Panc1 (cell line): ENCODE measurements at regions not wholly inside any gene's neighbourhood (a gene's known extent, or its start where the extent isn't known, plus 50 kb on each side); places are given as distances from the start of the nearest gene placed in this dataset.
"Not testable (repeated sequence)": the region's sequence is repeated elsewhere in the genome, so short reads cannot be mapped to it uniquely, and the experiment has no call there.

Experiments used
- ATAC-seq: fragments of 200-7000 bp; cut with Tn5 transposase; 2 replicates; pipeline ENCODE4 v1.9.1; 2020; ENCODE audit warnings: mild to moderate bottlenecking, moderate library complexity
- BruUV-seq: library from RNA; stranded (reverse); fragments of 400-500 nt; replicated peaks from 2 replicates; lab custom pipeline; 2021; lab: Mats Ljungman, UMichigan
- CTCF ChIA-PET: fragments of 300-600 bp; sonication (Branson Sonifier 250); formaldehyde crosslinking; loops from one replicate; lab custom pipeline; 2022; ENCODE audit warnings: antibody characterized with exemption; lab: Charles Lee
- POLR2A ChIA-PET: fragments of 300-600 bp; sonication (Branson Sonifier 250); formaldehyde crosslinking; loops from one replicate; lab custom pipeline; 2022; ENCODE audit warnings: antibody characterized with exemption; lab: Charles Lee
- DNase-seq: peaks from one replicate; pipeline ENCODE4 v3.0.0-alpha.2; 2010; ENCODE audit warnings: low read depth, low spot score
- H3K27ac ChIP-seq: 2 replicates; pipeline ENCODE4 v1.5.1; 2011; ENCODE audit warnings: mild to moderate bottlenecking, low read length, inconsistent platforms
- H3K27me3 ChIP-seq: fragments of 200-500 bp; sonication (Bioruptor generic); 2 replicates; pipeline ENCODE4 v1.6.0; 2014; ENCODE audit warnings: low read length, inconsistent platforms; ENCODE audit not compliant: control insufficient read depth, insufficient read depth
- H3K36me3 ChIP-seq: fragments of 200-500 bp; sonication (Bioruptor generic); 2 replicates; pipeline ENCODE4 v1.5.1; 2014; ENCODE audit warnings: inconsistent platforms, mild to moderate bottlenecking, low read length, moderate library complexity; ENCODE audit not compliant: control insufficient read depth, insufficient read depth
- H3K4me1 ChIP-seq: 2 replicates; pipeline ENCODE4 v1.5.1; 2011; ENCODE audit warnings: inconsistent platforms, mild to moderate bottlenecking, low read length, moderate library complexity; ENCODE audit not compliant: control insufficient read depth, insufficient read depth
- H3K4me3 ChIP-seq, 2 experiments: 2 replicates each; pipeline ENCODE4 v1.5.1; 2011 to 2012; ENCODE audit warnings: low read depth in 2 of 2, low read length in 2 of 2, mild to moderate bottlenecking in 2 of 2, inconsistent platforms in 1 of 2, moderate library complexity in 1 of 2
- H3K9me3 ChIP-seq: fragments of 200-500 bp; sonication (Bioruptor generic); 2 replicates; pipeline ENCODE4 v1.5.1; 2014; ENCODE audit warnings: low read depth, mild to moderate bottlenecking, inconsistent platforms, low read length, moderate library complexity; ENCODE audit not compliant: control insufficient read depth, insufficient read depth
- POLR2AphosphoS5 ChIP-seq: IDR thresholded peaks from 2 replicates; pipeline ENCODE4 v1.6.1; 2012; ENCODE audit warnings: mild to moderate bottlenecking, low read depth, low read length, moderate library complexity
- SIN3A ChIP-seq: IDR thresholded peaks from 2 replicates; pipeline ENCODE4 v1.6.1; 2012; ENCODE audit warnings: low read depth, mild to moderate bottlenecking, low read length, moderate library complexity, borderline replicate concordance; ENCODE audit not compliant: insufficient read depth
- TCF7L2 ChIP-seq: IDR thresholded peaks from 2 replicates; pipeline ENCODE4 v1.6.1; 2011; ENCODE audit warnings: mild to moderate bottlenecking, low read depth, low read length, inconsistent platforms
- in situ Hi-C: cut with HindIII; loops from 2 replicates; pipeline ENCODE4 v1.10.0; 2016; ENCODE audit warnings: low sequenced_read_pairs, low pct_unique_long_range_greater_than_20kb
- intact Hi-C: fragments of 100-400 bp; cut with micrococcal nuclease; formaldehyde crosslinking; loops from one replicate; pipeline ENCODE4 v1.10.0; 2022; ENCODE audit not compliant: unreplicated experiment
- TF ChIP-seq, protein P1 (sequence below): fragments of 450-650 bp; IDR thresholded peaks from 2 replicates; pipeline ENCODE4 v1.5.1; 2017; ENCODE audit warnings: mild to moderate bottlenecking
- TF ChIP-seq, protein P2 (sequence below), 2 experiments: IDR thresholded peaks; 2 replicates each; pipeline ENCODE4 v1.6.1; 2011 to 2012; ENCODE audit warnings: low read depth in 2 of 2, control low read depth in 1 of 2, low read length in 1 of 2, mild to moderate bottlenecking in 1 of 2, moderate library complexity in 1 of 2; ENCODE audit not compliant: insufficient read depth in 1 of 2

GRCh38 chrX:142861557-142861956, 164.2 kb upstream of the SPANXN4 start:
- Histone ChIP-seq H3K27me3 (no peaks in the 10 kb centered on the region), H3K4me1 (no peaks in the 10 kb centered on the region), H3K9me3 (no peaks in the 10 kb centered on the region), H3K27ac (no peak overlapping the region), H3K36me3 (no peaks in the 10 kb centered on the region), H3K4me3 (no peak overlapping the region)
- TF ChIP-seq, protein P1, sequence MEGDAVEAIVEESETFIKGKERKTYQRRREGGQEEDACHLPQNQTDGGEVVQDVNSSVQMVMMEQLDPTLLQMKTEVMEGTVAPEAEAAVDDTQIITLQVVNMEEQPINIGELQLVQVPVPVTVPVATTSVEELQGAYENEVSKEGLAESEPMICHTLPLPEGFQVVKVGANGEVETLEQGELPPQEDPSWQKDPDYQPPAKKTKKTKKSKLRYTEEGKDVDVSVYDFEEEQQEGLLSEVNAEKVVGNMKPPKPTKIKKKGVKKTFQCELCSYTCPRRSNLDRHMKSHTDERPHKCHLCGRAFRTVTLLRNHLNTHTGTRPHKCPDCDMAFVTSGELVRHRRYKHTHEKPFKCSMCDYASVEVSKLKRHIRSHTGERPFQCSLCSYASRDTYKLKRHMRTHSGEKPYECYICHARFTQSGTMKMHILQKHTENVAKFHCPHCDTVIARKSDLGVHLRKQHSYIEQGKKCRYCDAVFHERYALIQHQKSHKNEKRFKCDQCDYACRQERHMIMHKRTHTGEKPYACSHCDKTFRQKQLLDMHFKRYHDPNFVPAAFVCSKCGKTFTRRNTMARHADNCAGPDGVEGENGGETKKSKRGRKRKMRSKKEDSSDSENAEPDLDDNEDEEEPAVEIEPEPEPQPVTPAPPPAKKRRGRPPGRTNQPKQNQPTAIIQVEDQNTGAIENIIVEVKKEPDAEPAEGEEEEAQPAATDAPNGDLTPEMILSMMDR, result no peak
- TF ChIP-seq, protein P2, sequence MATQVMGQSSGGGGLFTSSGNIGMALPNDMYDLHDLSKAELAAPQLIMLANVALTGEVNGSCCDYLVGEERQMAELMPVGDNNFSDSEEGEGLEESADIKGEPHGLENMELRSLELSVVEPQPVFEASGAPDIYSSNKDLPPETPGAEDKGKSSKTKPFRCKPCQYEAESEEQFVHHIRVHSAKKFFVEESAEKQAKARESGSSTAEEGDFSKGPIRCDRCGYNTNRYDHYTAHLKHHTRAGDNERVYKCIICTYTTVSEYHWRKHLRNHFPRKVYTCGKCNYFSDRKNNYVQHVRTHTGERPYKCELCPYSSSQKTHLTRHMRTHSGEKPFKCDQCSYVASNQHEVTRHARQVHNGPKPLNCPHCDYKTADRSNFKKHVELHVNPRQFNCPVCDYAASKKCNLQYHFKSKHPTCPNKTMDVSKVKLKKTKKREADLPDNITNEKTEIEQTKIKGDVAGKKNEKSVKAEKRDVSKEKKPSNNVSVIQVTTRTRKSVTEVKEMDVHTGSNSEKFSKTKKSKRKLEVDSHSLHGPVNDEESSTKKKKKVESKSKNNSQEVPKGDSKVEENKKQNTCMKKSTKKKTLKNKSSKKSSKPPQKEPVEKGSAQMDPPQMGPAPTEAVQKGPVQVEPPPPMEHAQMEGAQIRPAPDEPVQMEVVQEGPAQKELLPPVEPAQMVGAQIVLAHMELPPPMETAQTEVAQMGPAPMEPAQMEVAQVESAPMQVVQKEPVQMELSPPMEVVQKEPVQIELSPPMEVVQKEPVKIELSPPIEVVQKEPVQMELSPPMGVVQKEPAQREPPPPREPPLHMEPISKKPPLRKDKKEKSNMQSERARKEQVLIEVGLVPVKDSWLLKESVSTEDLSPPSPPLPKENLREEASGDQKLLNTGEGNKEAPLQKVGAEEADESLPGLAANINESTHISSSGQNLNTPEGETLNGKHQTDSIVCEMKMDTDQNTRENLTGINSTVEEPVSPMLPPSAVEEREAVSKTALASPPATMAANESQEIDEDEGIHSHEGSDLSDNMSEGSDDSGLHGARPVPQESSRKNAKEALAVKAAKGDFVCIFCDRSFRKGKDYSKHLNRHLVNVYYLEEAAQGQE (IDR thresholded peaks at IDR 0.05; ENCODE audit: insufficient read depth in 1 of 2, low read depth in 2 of 2, low read length in 1 of 2), result no peak
- no peak for TF ChIP-seq TCF7L2
- no peak for TF ChIP-seq POLR2AphosphoS5
- TF ChIP-seq SIN3A, result no peak
- in situ Hi-C loops, result no loop called here
- intact Hi-C loops, result no loop called here
- ChIA-PET POLR2A (no interaction called here), CTCF (no interaction called here)
- ATAC-seq (no peak), DNase-seq (no peak)
- BruUV-seq, result no TSS peak

GRCh38 chrX:142866247-142866646, 159.5 kb upstream of the SPANXN4 start:
- H3K4me3 ChIP-seq, BruUV-seq, H3K27me3 ChIP-seq, DNase-seq, intact Hi-C loops, ATAC-seq, POLR2A ChIA-PET, H3K36me3 ChIP-seq, H3K9me3 ChIP-seq, in situ Hi-C loops, CTCF ChIA-PET, H3K27ac ChIP-seq, H3K4me1 ChIP-seq: not testable (repeated sequence)

DNA sequence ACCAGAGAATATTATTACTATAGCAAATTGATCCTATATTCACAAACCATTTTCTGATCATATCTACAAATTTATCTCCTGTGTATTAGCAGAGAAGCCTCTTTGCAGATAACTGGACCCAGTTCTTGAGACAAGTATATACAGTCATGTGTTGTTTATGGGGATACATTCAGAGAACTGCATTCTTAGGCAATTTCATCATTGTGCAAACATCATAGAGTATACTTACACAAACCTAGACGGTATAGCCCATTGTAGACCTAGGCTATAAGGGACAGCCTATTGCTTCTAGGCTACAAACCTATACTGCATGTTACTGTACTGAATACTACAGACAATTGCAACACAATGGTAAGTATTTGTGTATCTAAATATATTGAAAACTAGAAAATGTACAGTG, 152.5 kb upstream of the SPANXN4 start:
- TF ChIP-seq, protein P1, result no peak
- TF ChIP-seq, protein P2 (IDR thresholded peaks at IDR 0.05; ENCODE audit: insufficient read depth in 1 of 2, low read depth in 2 of 2, low read length in 1 of 2), result no peak
- TF ChIP-seq SIN3A (no peak), TCF7L2 (no peak), POLR2AphosphoS5 (no peak)
- ChIA-PET CTCF (no interaction called here), POLR2A (no interaction called here)
- BruUV-seq, result no TSS peak
- Histone ChIP-seq H3K4me1 (no peaks in the 10 kb centered on the region), H3K27me3 (no peaks in the 10 kb centered on the region), H3K36me3 (no peaks in the 10 kb centered on the region), H3K9me3 (no peaks in the 10 kb centered on the region), H3K4me3 (no peak overlapping the region), H3K27ac (no peak overlapping the region)
- intact Hi-C loops, result no loop called here
- no peak for ATAC-seq
- in situ Hi-C loops, result no loop called here
- DNase-seq, result no peak
